ENCODE measurements at regions not wholly inside any gene's neighbourhood (a gene's known extent, or its start where the extent isn't known, plus 50 kb on each side); places are given as distances from the start of the nearest gene placed in this dataset.

- no peak for DNase-seq
These were observed 154.1 kb upstream of the ZMIZ1 start for GRCh38 chr10:78914502-78915189.

- DNase-seq, result no peak
These were observed 153.6 kb upstream of the ZMIZ1 start for GRCh38 chr10:78915190-78915518.

- no peak for DNase-seq
These were observed 152.5 kb upstream of the ZMIZ1 start for GRCh38 chr10:78916227-78916626.

- DNase-seq, result no peak
These were observed 149.4 kb upstream of the ZMIZ1 start for GRCh38 chr10:78919181-78919966.

- DNase-seq, result no peak
These were observed 148.8 kb upstream of the ZMIZ1 start for GRCh38 chr10:78920011-78920410.

- DNase-seq, result no peak
These were observed 146.9 kb upstream of the ZMIZ1 start for GRCh38 chr10:78921895-78922294.

DNA sequence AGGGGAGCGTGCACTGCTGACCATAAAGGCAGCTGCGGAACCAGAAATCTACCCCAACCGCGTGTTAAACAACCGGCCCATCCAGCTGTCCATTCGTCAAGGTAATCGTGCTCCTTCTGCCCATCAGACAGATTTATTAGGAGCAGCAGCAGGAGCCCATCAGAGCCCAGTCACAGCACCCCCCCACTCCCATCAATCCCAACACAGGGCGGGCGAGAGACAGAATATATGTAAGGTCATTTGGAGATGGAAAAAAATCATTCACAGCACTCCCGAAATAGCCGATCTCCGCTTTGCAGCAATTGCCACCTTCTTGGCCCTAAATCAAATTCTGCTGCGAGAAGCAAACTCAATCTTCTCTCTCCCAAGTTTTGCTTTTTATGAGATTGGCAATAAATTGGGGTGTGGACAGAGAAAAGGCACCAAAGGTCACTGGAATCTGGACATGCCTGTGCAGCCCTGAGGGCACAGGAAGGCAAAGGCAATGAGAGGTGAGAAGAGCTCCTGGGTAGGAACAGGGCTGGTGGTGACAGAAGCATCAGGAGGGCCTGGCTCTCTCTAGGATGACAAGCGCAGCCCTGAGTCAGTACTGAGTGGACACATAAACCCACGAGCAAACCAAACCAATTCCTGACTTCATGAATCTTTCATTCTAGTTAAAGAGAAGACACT lies 145.0 kb upstream of the ZMIZ1 start:
- DNase-seq, result no peak

DNA sequence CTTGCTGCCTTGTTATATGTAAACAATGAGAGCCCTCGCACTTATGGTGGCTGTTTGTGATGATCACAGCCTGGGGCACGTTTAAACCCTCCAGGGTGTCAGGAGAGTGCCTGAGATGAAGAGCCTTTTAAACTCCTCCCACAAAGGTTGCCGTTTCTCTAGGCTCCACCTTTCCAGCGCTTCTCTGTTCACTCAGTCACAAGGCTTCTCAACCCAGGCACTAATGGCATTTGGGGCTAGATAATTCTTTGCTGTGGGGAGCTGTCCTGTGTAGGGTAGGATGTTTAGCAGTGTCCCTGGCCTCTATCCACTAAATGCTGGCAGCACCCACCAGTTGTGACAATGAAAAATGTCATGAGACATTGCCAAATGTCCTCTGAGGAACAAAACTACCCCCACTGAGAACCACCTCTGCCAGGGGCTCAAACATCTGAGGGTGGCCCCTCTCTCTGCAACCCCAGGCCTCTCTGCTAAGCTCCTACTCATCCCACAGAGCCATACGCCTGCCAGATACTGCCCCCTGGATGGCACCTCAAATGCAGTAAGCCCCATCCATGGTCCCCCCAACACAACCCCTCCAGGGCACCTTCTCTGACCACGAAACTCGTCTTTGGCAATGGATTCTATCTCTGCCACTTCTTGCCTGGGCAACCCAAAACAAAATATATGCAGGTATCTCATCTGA lies 144.3 kb upstream of the ZMIZ1 start:
- DNase-seq, result no peak

GRCh38 chr10:78925275-78925674 lies 143.5 kb upstream of the ZMIZ1 start:
- DNase-seq, result no peak

DNA sequence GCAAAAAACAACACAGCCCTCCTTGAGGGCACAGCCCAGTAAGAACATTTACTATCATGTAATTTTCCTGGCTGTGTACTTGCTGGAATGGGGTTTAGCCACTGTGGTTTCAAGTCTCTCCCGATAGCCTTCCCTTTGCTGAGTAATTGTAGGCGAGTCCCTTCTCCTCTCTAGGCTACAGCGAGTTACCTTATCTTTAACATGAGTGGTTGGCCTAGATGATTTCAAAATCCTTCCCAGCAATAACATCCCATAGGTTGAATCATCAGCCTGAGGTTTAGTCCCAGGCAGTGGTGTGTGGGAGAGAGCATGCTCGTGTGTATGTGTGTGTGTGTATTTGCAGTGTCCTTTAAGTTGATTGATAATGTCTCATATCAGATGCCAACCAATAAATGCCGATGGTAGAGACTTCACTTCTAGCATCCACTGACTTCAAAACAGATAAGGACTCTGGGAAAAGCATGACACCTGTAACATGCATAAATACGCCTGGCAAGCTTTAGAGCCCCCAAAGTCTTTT lies 142.9 kb upstream of the ZMIZ1 start:
- no peak for DNase-seq

DNA sequence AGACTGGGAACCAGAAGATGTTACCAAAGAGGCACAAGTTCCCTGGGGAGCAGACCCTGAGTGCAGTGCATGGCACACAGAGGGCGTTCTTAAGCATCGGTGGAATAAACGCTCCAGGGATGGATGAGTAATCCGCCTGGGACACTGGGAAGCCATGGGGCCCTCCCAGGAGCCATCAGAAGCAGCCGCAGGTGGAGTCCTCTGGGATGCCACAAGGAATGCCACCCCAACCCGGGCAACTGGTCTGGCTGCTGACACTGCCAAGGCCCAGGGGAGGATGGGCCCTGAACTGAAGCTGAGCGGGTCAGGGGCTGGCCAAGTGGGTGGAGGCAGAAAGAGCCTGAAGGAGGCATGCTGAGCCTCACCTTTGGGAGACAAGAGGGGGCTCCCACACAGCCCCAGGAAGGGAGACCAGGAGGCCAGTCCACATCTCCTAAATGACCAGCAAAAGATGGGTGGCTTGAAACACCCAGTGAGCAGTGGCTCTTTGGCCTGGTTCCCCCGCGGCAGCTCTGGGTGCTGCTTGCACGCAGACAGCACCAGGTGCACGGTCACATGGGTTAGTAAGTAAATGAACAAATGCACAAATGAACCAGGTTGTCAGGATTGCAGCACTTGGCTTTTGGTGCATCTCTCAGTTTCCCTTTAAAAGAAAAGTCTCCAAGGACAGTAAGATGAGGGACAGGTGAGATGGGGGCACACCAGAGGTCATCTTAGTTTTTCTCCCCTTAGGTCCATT lies 141.3 kb upstream of the ZMIZ1 start:
- no peak for DNase-seq

DNA sequence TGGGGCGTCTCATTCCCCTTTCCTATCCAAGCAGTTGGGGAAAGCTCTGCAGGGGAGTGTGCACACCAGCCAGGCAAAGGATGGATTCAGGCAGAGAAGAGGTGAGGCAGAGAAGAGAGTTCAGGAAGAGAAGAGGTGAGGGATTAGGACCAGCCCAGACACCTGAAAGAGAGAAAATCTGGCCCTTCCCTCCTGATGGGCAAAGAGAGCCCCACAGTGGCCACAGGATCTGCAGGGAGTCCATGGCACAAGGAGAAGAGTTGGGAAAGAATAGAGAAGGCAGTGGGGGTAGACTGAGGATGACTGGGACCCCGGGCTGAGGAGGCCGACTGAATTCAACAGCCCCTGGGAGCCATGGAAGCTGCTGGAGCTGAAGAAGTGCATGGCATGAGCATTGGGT lies 140.4 kb upstream of the ZMIZ1 start:
- DNase-seq, result no peak

DNA sequence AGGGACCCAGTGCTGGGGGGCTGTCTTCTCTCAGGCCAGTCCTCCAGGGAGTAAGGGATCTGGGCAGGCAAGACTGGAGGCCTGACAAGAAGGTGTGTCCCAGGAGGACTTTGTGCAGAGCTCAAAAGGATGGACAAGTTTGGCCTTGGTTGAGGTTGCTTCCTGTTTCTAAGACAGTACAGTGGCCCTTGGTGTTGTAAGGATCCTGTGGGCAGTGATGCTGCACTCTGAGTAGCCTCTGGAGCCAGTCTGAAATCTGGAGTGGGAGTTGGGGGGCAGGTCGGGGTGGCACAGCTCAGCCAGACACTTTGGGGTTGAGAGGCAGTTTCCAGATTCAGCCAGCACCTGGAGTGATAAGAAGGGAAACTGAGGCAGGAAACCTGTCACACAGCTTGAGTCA lies 139.2 kb upstream of the ZMIZ1 start:
- no peak for DNase-seq

DNA sequence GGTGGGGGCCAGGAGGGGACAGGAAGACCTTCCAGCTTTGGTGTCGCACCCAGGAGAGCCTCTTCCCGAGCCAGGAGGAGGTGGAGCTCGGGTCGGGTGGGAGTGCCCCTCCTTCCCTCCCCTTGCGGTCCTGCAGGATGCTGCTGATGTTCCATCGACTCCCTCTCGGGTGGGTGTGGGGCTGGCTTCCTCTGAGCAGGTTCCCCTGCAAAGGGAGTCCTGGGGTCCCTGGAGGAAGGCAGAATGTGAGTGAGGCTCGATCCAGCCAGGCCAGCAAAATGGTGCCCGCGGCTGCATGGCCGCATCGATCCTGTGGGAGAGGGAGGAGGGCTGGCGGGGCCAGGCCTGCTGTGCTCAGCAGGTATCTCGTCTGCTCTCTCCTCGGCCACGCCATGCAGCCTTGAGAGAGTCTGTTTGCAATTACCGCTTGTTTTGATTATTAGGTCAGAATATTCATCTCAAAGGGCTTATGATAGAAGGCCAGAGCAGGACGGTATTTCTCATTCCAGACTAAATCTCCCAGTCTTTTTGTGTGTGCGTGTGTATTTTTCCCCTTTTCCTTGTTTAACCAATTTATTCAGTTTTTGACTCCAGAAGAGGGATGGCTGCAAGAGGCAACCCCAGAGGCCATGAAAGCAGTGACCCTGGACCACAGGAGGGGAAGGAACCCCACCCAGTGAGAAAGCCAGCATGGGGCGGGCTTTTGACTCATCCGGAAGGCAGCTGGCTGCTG lies 137.3 kb upstream of the ZMIZ1 start:
- no peak for DNase-seq

DNA sequence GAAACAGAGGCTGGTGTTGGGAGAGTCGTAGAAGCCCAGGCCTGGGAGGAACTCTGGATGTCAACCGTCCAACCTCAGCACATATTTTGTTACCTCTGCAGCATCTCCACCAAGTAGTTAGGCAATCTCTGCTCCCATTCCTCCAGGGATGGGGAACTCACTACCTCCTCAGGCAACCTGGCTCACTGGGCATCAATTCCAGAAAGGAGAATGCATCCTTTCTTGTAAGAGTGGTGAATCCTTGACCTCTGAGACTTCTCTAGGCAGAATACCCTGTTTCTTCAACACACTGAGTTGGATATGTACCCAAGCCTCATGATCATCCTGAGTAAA lies 136.7 kb upstream of the ZMIZ1 start:
- DNase-seq, result no peak

- no peak for DNase-seq
These were observed 135.9 kb upstream of the ZMIZ1 start for GRCh38 chr10:78932861-78933260.

- DNase-seq, result no peak
These were observed 134.8 kb upstream of the ZMIZ1 start for GRCh38 chr10:78933828-78934531.

DNA sequence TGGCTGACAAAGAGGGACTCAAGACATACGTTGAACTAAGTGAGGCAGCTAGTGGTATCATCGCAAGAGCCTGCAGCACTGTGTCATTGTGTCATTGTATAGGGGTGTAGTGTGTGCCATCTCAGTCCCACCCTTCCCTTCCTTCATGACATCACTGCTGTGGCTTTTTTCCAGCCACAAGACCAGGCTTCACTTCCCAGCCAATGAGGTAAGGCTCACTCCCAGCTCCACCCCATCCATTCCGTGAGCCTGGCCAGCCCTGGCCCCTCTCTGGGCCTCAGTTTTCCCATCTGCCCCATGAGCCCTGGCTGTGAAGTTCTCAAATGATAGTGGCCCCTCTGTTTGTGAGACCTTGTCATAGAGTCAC lies 134.3 kb upstream of the ZMIZ1 start:
- DNase-seq, result no peak

- no peak for DNase-seq
These were observed 133.7 kb upstream of the ZMIZ1 start for GRCh38 chr10:78934994-78935602.

DNA sequence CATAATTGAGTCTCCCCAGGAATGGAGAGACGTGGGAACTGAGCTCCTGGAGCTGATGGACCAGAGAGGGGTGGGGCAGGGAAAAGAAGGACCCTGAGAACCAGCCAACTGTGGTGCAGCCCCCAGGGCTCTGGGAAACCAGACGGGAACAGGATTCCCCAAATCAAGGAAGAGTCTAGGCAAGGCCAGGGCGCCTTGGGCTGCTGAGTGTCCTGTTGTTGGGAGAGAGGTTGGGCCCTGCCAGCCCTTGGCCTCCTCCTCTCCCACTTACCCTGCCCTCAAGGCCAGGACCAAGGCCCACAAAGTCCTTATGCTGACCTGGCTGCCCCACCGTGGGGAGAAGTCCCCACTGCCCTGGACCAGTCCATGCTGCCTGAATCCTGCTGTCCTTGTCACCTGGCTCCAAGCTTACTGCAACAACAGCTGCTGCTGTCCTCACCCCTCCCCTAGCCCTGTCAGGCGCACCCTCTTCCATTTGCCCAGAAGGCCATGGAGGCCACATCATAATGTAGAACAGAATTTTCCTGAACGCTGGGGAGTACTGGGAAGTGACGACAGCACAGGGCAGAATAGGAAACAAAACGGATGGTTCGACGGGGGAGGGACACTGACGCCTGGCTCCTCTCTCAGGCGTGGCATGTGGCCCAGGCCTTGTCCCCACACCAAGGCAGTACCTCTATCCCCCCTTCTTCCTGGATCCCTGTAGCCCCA lies 132.9 kb upstream of the ZMIZ1 start:
- DNase-seq, result no peak
